GM19397 (cell line): ENCODE measurements at regions not wholly inside any gene's neighbourhood (a gene's known extent, or its start where the extent isn't known, plus 50 kb on each side); places are given as distances from the start of the nearest gene placed in this dataset.
A peak's percentile ranks its signal among the peaks of the same experiment; 100 is the strongest.
"Not testable (repeated sequence)": the region's sequence is repeated elsewhere in the genome, so short reads cannot be mapped to it uniquely, and the experiment has no call there.

Source experiments
- ATAC-seq: cut with Tn5 transposase; IDR thresholded peaks from one replicate; pipeline ENCODE4 v1.9.1; 2021; ENCODE audit warnings: mild to moderate bottlenecking, moderate library complexity; ENCODE audit not compliant: unreplicated experiment

- no peak for ATAC-seq
Observed at GRCh38 chr12:46671102-46671501, 154.7 kb downstream of the SLC38A4 start.

- ATAC-seq = no peak
Observed at GRCh38 chr12:46670636-46671035, 155.2 kb downstream of the SLC38A4 start.

GRCh38 chr12:46669720-46670119 is 156.1 kb downstream of the SLC38A4 start:
- no peak for ATAC-seq

GRCh38 chr12:46667551-46667950 is 158.2 kb downstream of the SLC38A4 start:
- ATAC-seq = no peak

- peak; percentile 41 for ATAC-seq
Observed at GRCh38 chr12:46664761-46665287, 161.0 kb downstream of the SLC38A4 start.

- ATAC-seq = no peak
Observed at GRCh38 chr12:46663318-46663717, 162.5 kb downstream of the SLC38A4 start.

- ATAC-seq = peak; percentile 60
Observed at GRCh38 chr12:46661110-46661845, 164.5 kb downstream of the SLC38A4 start.

- no peak for ATAC-seq
Observed at GRCh38 chr12:46660719-46661109, 165.1 kb downstream of the SLC38A4 start.

- no peak for ATAC-seq
Observed at GRCh38 chr12:46660276-46660675, 165.5 kb downstream of the SLC38A4 start.

- ATAC-seq = no peak
Observed at GRCh38 chr12:46659824-46660223, 166.0 kb downstream of the SLC38A4 start.

GRCh38 chr12:46659032-46659650 is 166.7 kb downstream of the SLC38A4 start:
- ATAC-seq = no peak

- ATAC-seq = no peak
Observed at GRCh38 chr12:46657453-46658411, 168.1 kb downstream of the SLC38A4 start.

GRCh38 chr12:46655984-46656383 is 169.8 kb downstream of the SLC38A4 start:
- not testable (repeated sequence) for ATAC-seq

- ATAC-seq = no peak
Observed at GRCh38 chr12:46653311-46653710, 172.5 kb downstream of the SLC38A4 start.

GRCh38 chr12:46652692-46653091 is 173.1 kb downstream of the SLC38A4 start:
- no peak for ATAC-seq

GRCh38 chr12:46650688-46651087 is 175.1 kb downstream of the SLC38A4 start:
- no peak for ATAC-seq

- ATAC-seq = no peak
Observed at GRCh38 chr12:46649433-46649832, 176.4 kb downstream of the SLC38A4 start.

- ATAC-seq = no peak
Observed at GRCh38 chr12:46647034-46647433, 178.8 kb downstream of the SLC38A4 start.

GRCh38 chr12:46641649-46642048 is 184.1 kb downstream of the SLC38A4 start:
- ATAC-seq = not testable (repeated sequence)

GRCh38 chr12:46635818-46636217 is 190.0 kb downstream of the SLC38A4 start:
- ATAC-seq = no peak
